ENCODE measurements at regions not wholly inside any gene's neighbourhood (a gene's known extent, or its start where the extent isn't known, plus 50 kb on each side); places are given as distances from the start of the nearest gene placed in this dataset.
"Not testable (repeated sequence)": the region's sequence is repeated elsewhere in the genome, so short reads cannot be mapped to it uniquely, and the experiment has no call there.

GRCh38 chr21:15210235-15210678 lies 145.5 kb upstream of the NRIP1 start:
- ChIA-PET CTCF (no interaction called here), POLR2A (no interaction called here)
- Histone ChIP-seq H3K27ac (ENCODE audit: low read depth, low read length) (no peak overlapping the region), H3K9me3 (ENCODE audit: control insufficient read depth, insufficient read depth, low read length) (no peaks in the 10 kb centered on the region), H3K27me3 (ENCODE audit: control insufficient read depth, insufficient read depth, low read length) (peaks cover 1% of the 10 kb centered on the region), H3K4me3 (ENCODE audit: low read depth, low read length) (no peak overlapping the region)
- TF ChIP-seq CTCF (IDR thresholded peaks at IDR 0.05; ENCODE audit: low read depth, low read length): no peak
- DNase-seq (ENCODE audit: low read depth, low spot score): no peak

- ChIA-PET CTCF (no interaction called here), POLR2A (no interaction called here)
- H3K4me3 ChIP-seq (ENCODE audit: low read depth, low read length): no peak overlapping the region
- no peaks in the 10 kb centered on the region for H3K9me3 ChIP-seq (ENCODE audit: control insufficient read depth, insufficient read depth, low read length)
- TF ChIP-seq CTCF (IDR thresholded peaks at IDR 0.05; ENCODE audit: low read depth, low read length): no peak
- no peaks in the 10 kb centered on the region for H3K27me3 ChIP-seq (ENCODE audit: control insufficient read depth, insufficient read depth, low read length)
- H3K27ac ChIP-seq (ENCODE audit: low read depth, low read length): no peak overlapping the region
- no peak for DNase-seq (ENCODE audit: low read depth, low spot score)
Measured at GRCh38 chr21:15211491-15212133, 146.8 kb upstream of the NRIP1 start.

- CTCF ChIA-PET: interaction anchor here (0.8 kb wide), 1 partner anchor 348 kb away, joined by 3 read pairs; no protein-coding TSS in a partner anchor
- no peak for DNase-seq (ENCODE audit: low read depth, low spot score)
- Histone ChIP-seq H3K27me3 (ENCODE audit: control insufficient read depth, insufficient read depth, low read length) (no peaks in the 10 kb centered on the region), H3K9me3 (ENCODE audit: control insufficient read depth, insufficient read depth, low read length) (no peaks in the 10 kb centered on the region), H3K27ac (ENCODE audit: low read depth, low read length) (no peak overlapping the region), H3K4me3 (ENCODE audit: low read depth, low read length) (no peak overlapping the region)
- POLR2A ChIA-PET: no interaction called here
- no peak for TF ChIP-seq CTCF (IDR thresholded peaks at IDR 0.05; ENCODE audit: low read depth, low read length)
Measured at GRCh38 chr21:15212206-15212605, 147.4 kb upstream of the NRIP1 start.

- CTCF ChIA-PET; POLR2A ChIA-PET; H3K27me3 ChIP-seq (ENCODE audit: control insufficient read depth, insufficient read depth, low read length); H3K4me3 ChIP-seq (ENCODE audit: low read depth, low read length); DNase-seq (ENCODE audit: low read depth, low spot score); H3K9me3 ChIP-seq (ENCODE audit: control insufficient read depth, insufficient read depth, low read length); H3K27ac ChIP-seq (ENCODE audit: low read depth, low read length): not testable (repeated sequence)
Measured at GRCh38 chr21:15218476-15218875, 153.7 kb upstream of the NRIP1 start.

GRCh38 chr21:15219039-15219438 lies 154.2 kb upstream of the NRIP1 start:
- CTCF ChIA-PET: no interaction called here

More at GRCh38 chr21:15219039-15219438, 154.2 kb upstream of the NRIP1 start:
- no peak overlapping the region for H3K27ac ChIP-seq (ENCODE audit: low read depth, low read length)
- no peak overlapping the region for H3K4me3 ChIP-seq (ENCODE audit: low read depth, low read length)
- DNase-seq (ENCODE audit: low read depth, low spot score): no peak
- no peaks in the 10 kb centered on the region for H3K27me3 ChIP-seq (ENCODE audit: control insufficient read depth, insufficient read depth, low read length)
- POLR2A ChIA-PET: no interaction called here
- no peaks in the 10 kb centered on the region for H3K9me3 ChIP-seq (ENCODE audit: control insufficient read depth, insufficient read depth, low read length)
- no peak for TF ChIP-seq CTCF (IDR thresholded peaks at IDR 0.05; ENCODE audit: low read depth, low read length)
